Right lung (tissue), 2 donors: ENCODE measurements at regions not wholly inside any gene's neighbourhood (a gene's known extent, or its start where the extent isn't known, plus 50 kb on each side); places are given as distances from the start of the nearest gene placed in this dataset.
A peak's percentile ranks its signal among the peaks of the same experiment; 100 is the strongest.
"Not testable (repeated sequence)": the region's sequence is repeated elsewhere in the genome, so short reads cannot be mapped to it uniquely, and the experiment has no call there.

ENCODE experiments used
- DNase-seq, 2 donors: peaks; one replicate each; pipeline ENCODE4 v3.0.0-alpha.2; 2013

- no peak for DNase-seq
Observed at GRCh38 chr9:95784318-95784717, 91.2 kb upstream of the ERCC6L2 start.

- DNase-seq, result no peak
Observed at GRCh38 chr9:95783426-95783975, 92.0 kb upstream of the ERCC6L2 start.

- DNase-seq, result no peak
Observed at GRCh38 chr9:95780751-95781150, 94.7 kb upstream of the ERCC6L2 start.

GRCh38 chr9:95780121-95780520 is 95.4 kb upstream of the ERCC6L2 start:
- no peak for DNase-seq

- DNase-seq, result not testable (repeated sequence)
Observed at GRCh38 chr9:95779597-95779996, 95.9 kb upstream of the ERCC6L2 start.

- no peak for DNase-seq
Observed at GRCh38 chr9:95778957-95779356, 96.5 kb upstream of the ERCC6L2 start.

GRCh38 chr9:95777136-95777535 is 98.4 kb upstream of the ERCC6L2 start:
- no peak for DNase-seq

GRCh38 chr9:95776176-95776575 is 99.3 kb upstream of the ERCC6L2 start:
- DNase-seq, result no peak

- DNase-seq, result no peak
Observed at GRCh38 chr9:95775191-95775590, 100.3 kb upstream of the ERCC6L2 start.

GRCh38 chr9:95773053-95773418 is 102.5 kb upstream of the ERCC6L2 start:
- DNase-seq, result no peak

- peak; percentile 76 to 88 for DNase-seq
Observed at GRCh38 chr9:95772320-95773052, 103.0 kb upstream of the ERCC6L2 start.

- peak; percentile 65 to 71 for DNase-seq
Observed at GRCh38 chr9:95771556-95772246, 103.8 kb upstream of the ERCC6L2 start.

- DNase-seq, result no peak
Observed at GRCh38 chr9:95770653-95771131, 104.8 kb upstream of the ERCC6L2 start.

GRCh38 chr9:95769909-95770433 is 105.5 kb upstream of the ERCC6L2 start:
- DNase-seq, result no peak

GRCh38 chr9:95769473-95769872 is 106.0 kb upstream of the ERCC6L2 start:
- no peak for DNase-seq

- DNase-seq, result no peak
Observed at GRCh38 chr9:95766906-95767305, 108.6 kb upstream of the ERCC6L2 start.

- no peak for DNase-seq
Observed at GRCh38 chr9:95764533-95765319, 110.8 kb upstream of the ERCC6L2 start.

GRCh38 chr9:95763983-95764382 is 111.5 kb upstream of the ERCC6L2 start:
- DNase-seq, result no peak

- DNase-seq, result no peak
Observed at GRCh38 chr9:95763006-95763405, 112.5 kb upstream of the ERCC6L2 start.

GRCh38 chr9:95762322-95762721 is 113.2 kb upstream of the ERCC6L2 start:
- DNase-seq, result no peak

GRCh38 chr9:95760791-95761190 is 114.7 kb upstream of the ERCC6L2 start:
- no peak for DNase-seq

GRCh38 chr9:95757439-95757838 is 118.1 kb upstream of the ERCC6L2 start:
- no peak for DNase-seq
